Peyer's patch (tissue), 4 donors: ENCODE measurements at regions not wholly inside any gene's neighbourhood (a gene's known extent, or its start where the extent isn't known, plus 50 kb on each side); places are given as distances from the start of the nearest gene placed in this dataset.
"Not testable (repeated sequence)": the region's sequence is repeated elsewhere in the genome, so short reads cannot be mapped to it uniquely, and the experiment has no call there.

ENCODE experiments used
- CTCF ChIP-seq, 6 experiments: fragments of 450-650 bp in 4 of 6; fragments of 200-600 bp in 2 of 6; sonication (generic) in 1 of 6; IDR thresholded peaks; one replicate each; pipeline ENCODE4 v1.5.1; 2017 to 2019; ENCODE audit warnings: antibody characterized with exemption in 6 of 6, mild to moderate bottlenecking in 3 of 6, moderate library complexity in 1 of 6
- POLR2A ChIP-seq, 2 donors: fragments of 450-650 bp; IDR thresholded peaks; one replicate each; pipeline ENCODE4 v1.5.1; 2017; ENCODE audit warnings: antibody characterized with exemption in 2 of 2, mild to moderate bottlenecking in 2 of 2, moderate library complexity in 2 of 2

GRCh38 chr16:54873716-54874373 lies 56.8 kb upstream of the IRX5 start:
- not testable (repeated sequence) for TF ChIP-seq CTCF, POLR2A (IDR thresholded peaks at IDR 0.05)
